H1 (cell line): ENCODE measurements at regions not wholly inside any gene's neighbourhood (a gene's known extent, or its start where the extent isn't known, plus 50 kb on each side); places are given as distances from the start of the nearest gene placed in this dataset.

ENCODE experiments used
- CTCF ChIA-PET: fragments of 300-600 bp; sonication (Branson Sonifier 250); formaldehyde crosslinking; loops from one replicate; lab custom pipeline; 2021; ENCODE audit not compliant: partially characterized antibody; lab: Charles Lee
- POLR2A ChIA-PET: fragments of 300-600 bp; sonication (Branson Sonifier 250); formaldehyde crosslinking; loops from one replicate; lab custom pipeline; 2021; ENCODE audit warnings: inconsistent platforms; ENCODE audit not compliant: partially characterized antibody; lab: Charles Lee
- DNase-seq, 2 experiments: peaks; one replicate each; pipeline versions ENCODE4 v3.0.0 to v3.0.0-alpha.2; 2010 to 2022; ENCODE audit warnings: low spot score in 2 of 2, low read depth in 1 of 2, mixed read lengths in 1 of 2
- FAIRE-seq: peaks from 2 replicates; lab custom pipeline; 2011; peaks lifted over from hg19 to GRCh38; lab: Jason Lieb, UNC
- H2AFZ ChIP-seq: 2 replicates; pipeline ENCODE4 v1.8.1; 2012; ENCODE audit warnings: low read length, inconsistent platforms
- H2AK5ac ChIP-seq: 2 replicates; pipeline ENCODE4 v1.6.1; 2013; ENCODE audit warnings: low read depth, low read length
- H2BK120ac ChIP-seq: replicated peaks from 2 replicates; pipeline ENCODE3; 2013; ENCODE audit warnings: low read depth, low read length, inconsistent platforms
- H2BK12ac ChIP-seq: 2 replicates; pipeline ENCODE4 v1.6.1; 2013; ENCODE audit warnings: low read depth, low read length
- H2BK15ac ChIP-seq: 2 replicates; pipeline ENCODE4 v1.6.1; 2013; ENCODE audit warnings: low read length
- H2BK20ac ChIP-seq: 2 replicates; pipeline ENCODE4 v1.6.1; 2013; ENCODE audit warnings: low read length
- H2BK5ac ChIP-seq: 2 replicates; pipeline ENCODE4 v1.6.1; 2013; ENCODE audit warnings: low read depth, low read length
- H3K14ac ChIP-seq: 2 replicates; pipeline ENCODE4 v1.6.1; 2013; ENCODE audit warnings: inconsistent platforms; ENCODE audit not compliant: insufficient read length
- H3K18ac ChIP-seq: 2 replicates; pipeline ENCODE4 v1.6.1; 2013; ENCODE audit warnings: low read length; ENCODE audit errors: extremely low read depth
- H3K23ac ChIP-seq: 2 replicates; pipeline ENCODE4 v1.6.1; 2013; ENCODE audit warnings: inconsistent platforms; ENCODE audit not compliant: insufficient read length
- H3K23me2 ChIP-seq: 2 replicates; pipeline ENCODE4 v1.6.1; 2013; ENCODE audit warnings: low read depth, low read length
- H3K27ac ChIP-seq: 2 replicates; pipeline ENCODE4 v1.6.1; 2011; ENCODE audit warnings: low read depth, low read length, inconsistent platforms
- H3K27me3 ChIP-seq, 4 experiments: replicated peaks in 1 of 4; 1 replicate in 1 of 4; 2 replicates in 3 of 4; pipeline versions ENCODE4 v1.6.1 to v1.8.1; 2011 to 2013; ENCODE audit warnings: low read length in 3 of 4, mild to moderate bottlenecking in 3 of 4, inconsistent platforms in 2 of 4, mixed read lengths in 2 of 4, moderate library complexity in 1 of 4; ENCODE audit not compliant: control insufficient read depth in 3 of 4, insufficient read depth in 3 of 4; ENCODE audit errors: extremely low read depth in 1 of 4
- H3K36me3 ChIP-seq, 4 experiments: 2 replicates each; pipeline versions ENCODE4 v1.6.1 to v1.8.1; 2011 to 2013; ENCODE audit warnings: mild to moderate bottlenecking in 4 of 4, low read length in 3 of 4, moderate library complexity in 2 of 4, control low read depth in 1 of 4, inconsistent platforms in 1 of 4; ENCODE audit not compliant: insufficient read depth in 4 of 4, control insufficient read depth in 2 of 4
- H3K4ac ChIP-seq: replicated peaks from 2 replicates; pipeline ENCODE3; 2013; ENCODE audit warnings: low read length, low read depth, mixed read lengths, inconsistent platforms; ENCODE audit not compliant: insufficient read length
- H3K4me1 ChIP-seq, 4 experiments: replicated peaks in 1 of 4; 1 replicate in 1 of 4; 2 replicates in 3 of 4; pipeline versions ENCODE4 v1.6.1 to v1.8.1; 2011 to 2013; ENCODE audit warnings: low read length in 3 of 4, inconsistent platforms in 2 of 4, mixed read lengths in 1 of 4; ENCODE audit not compliant: insufficient read depth in 4 of 4, control insufficient read depth in 3 of 4
- H3K4me2 ChIP-seq, 2 experiments: 2 replicates each; pipeline versions ENCODE4 v1.6.1 to v1.8.1; 2011 to 2013; ENCODE audit warnings: low read depth in 2 of 2, low read length in 2 of 2, control low read depth in 1 of 2, inconsistent platforms in 1 of 2, mild to moderate bottlenecking in 1 of 2; ENCODE audit not compliant: insufficient read depth in 1 of 2
- H3K4me3 ChIP-seq, 4 experiments: fragments of 200-600, 300-600 bp in 1 of 4; sonication (generic), shearing (Covaris generic), sonication (Bioruptor Twin) in 1 of 4; 2 replicates each; pipeline versions ENCODE4 v1.5.1 to v1.8.1; 2011 to 2016; ENCODE audit warnings: low read length in 4 of 4, low read depth in 3 of 4, control low read depth in 2 of 4, inconsistent platforms in 2 of 4, mild to moderate bottlenecking in 2 of 4, mixed read lengths in 1 of 4, moderate library complexity in 1 of 4; ENCODE audit not compliant: insufficient read depth in 2 of 4; ENCODE audit errors: extremely low read depth in 1 of 4
- H3K56ac ChIP-seq: replicated peaks from 2 replicates; pipeline ENCODE3; 2013; ENCODE audit warnings: low read depth, mild to moderate bottlenecking, mixed read lengths, low read length, inconsistent platforms; ENCODE audit not compliant: insufficient read length
- H3K79me1 ChIP-seq: 2 replicates; pipeline ENCODE4 v1.6.1; 2013; ENCODE audit warnings: low read depth, low read length, control low read depth
- H3K79me2 ChIP-seq, 2 experiments: 2 replicates each; pipeline versions ENCODE4 v1.6.1 to v1.8.1; 2012 to 2013; ENCODE audit warnings: low read length in 2 of 2, mild to moderate bottlenecking in 2 of 2, inconsistent platforms in 1 of 2; ENCODE audit not compliant: insufficient read depth in 2 of 2, control insufficient read depth in 1 of 2
- H3K9ac ChIP-seq, 4 experiments: replicated peaks in 1 of 4; 1 replicate in 1 of 4; 2 replicates in 3 of 4; pipeline versions ENCODE4 v1.6.1 to v1.8.1; 2011 to 2013; ENCODE audit warnings: low read depth in 3 of 4, low read length in 3 of 4, control low read depth in 2 of 4, mild to moderate bottlenecking in 2 of 4, moderate library complexity in 2 of 4, inconsistent platforms in 1 of 4; ENCODE audit errors: extremely low read depth in 1 of 4
- H3K9me3 ChIP-seq, 2 experiments: 2 replicates each; pipeline versions ENCODE4 v1.6.1 to v1.8.1; 2012 to 2013; ENCODE audit warnings: mild to moderate bottlenecking in 2 of 2, moderate library complexity in 2 of 2, control low read depth in 1 of 2, inconsistent platforms in 1 of 2, low read depth in 1 of 2, low read length in 1 of 2, mixed read lengths in 1 of 2; ENCODE audit not compliant: insufficient read depth in 2 of 2
- H4K20me1 ChIP-seq, 2 experiments: replicated peaks in 1 of 2; 2 replicates each; pipeline versions ENCODE3 to v1.8.1; 2011 to 2013; ENCODE audit warnings: inconsistent platforms in 2 of 2, low read length in 2 of 2, mild to moderate bottlenecking in 1 of 2; ENCODE audit not compliant: insufficient read depth in 2 of 2, control insufficient read depth in 1 of 2
- H4K5ac ChIP-seq: 2 replicates; pipeline ENCODE4 v1.6.1; 2013; ENCODE audit warnings: low read length, low read depth, mixed read lengths, inconsistent platforms; ENCODE audit not compliant: insufficient read length
- H4K8ac ChIP-seq: 2 replicates; pipeline ENCODE4 v1.8.0; 2013; ENCODE audit warnings: mild to moderate bottlenecking, moderate library complexity, low read length, inconsistent platforms; ENCODE audit not compliant: insufficient read depth; ENCODE audit errors: extremely low read depth
- H4K91ac ChIP-seq: replicated peaks from 2 replicates; pipeline ENCODE3; 2013; ENCODE audit warnings: low read length, mixed read lengths, inconsistent platforms; ENCODE audit not compliant: insufficient read length
- CBX8 ChIP-seq: fragments of 300-800, 300-1000 bp; sonication (generic); IDR thresholded peaks from 2 replicates; pipeline ENCODE4 v1.7.1; 2016; ENCODE audit warnings: low read depth, low read length, borderline replicate concordance
- JUN ChIP-seq: IDR thresholded peaks from 2 replicates; pipeline ENCODE4 v1.6.1; 2011; ENCODE audit warnings: low read depth, mild to moderate bottlenecking, improper control_type of control experiment, low read length
- KDM1A ChIP-seq: fragments of 200-600, 300-600 bp; sonication (generic); IDR thresholded peaks from 2 replicates; pipeline ENCODE4 v1.7.1; 2016; ENCODE audit warnings: mild to moderate bottlenecking, low read length, borderline replicate concordance
- POU5F1 ChIP-seq: IDR thresholded peaks from 2 replicates; pipeline ENCODE4 v1.6.1; 2011; ENCODE audit warnings: low read depth, mild to moderate bottlenecking, low read length, moderate library complexity
- RXRA ChIP-seq: IDR thresholded peaks from 2 replicates; pipeline ENCODE4 v1.6.1; 2011; ENCODE audit warnings: low read depth, mild to moderate bottlenecking, low read length, moderate library complexity; ENCODE audit not compliant: insufficient read depth
- WGBS, 2 experiments: shearing (Covaris generic) in 1 of 2; methylation state at CpG; one replicate each; pipeline versions ENCODE4 v1.1.6 to v1.1.7; 2013 to 2015; ENCODE audit warnings: low lambda C conversion rate in 2 of 2, mixed read lengths in 2 of 2, inconsistent platforms in 1 of 2, low coverage in 1 of 2, missing lambda C conversion rate in 1 of 2; ENCODE audit not compliant: insufficient replicate concordance in 2 of 2, insufficient coverage in 1 of 2, insufficient read length in 1 of 2; ENCODE audit errors: extremely low coverage in 1 of 2, missing lambda C conversion rate in 1 of 2; 5-methylcytosine and 5-hydroxymethylcytosine counted together

- H2BK15ac ChIP-seq = peak overlapping the region; percentile 2; the same call in 1 of the 2 replicates
- no peak overlapping the region for H3K23ac ChIP-seq
- peak overlapping the region in 1 of 2 experiments; percentile 91; a peak in 1 of 4 replicates for H3K4me2 ChIP-seq
- no peak overlapping the region for H3K9ac ChIP-seq
- H3K36me3 ChIP-seq = no peaks in the 10 kb centered on the region; a peak in 1 of 8 replicates
- no peaks in the 10 kb centered on the region for H3K79me1 ChIP-seq
- H3K27me3 ChIP-seq = no peaks in the 10 kb centered on the region
- H3K27ac ChIP-seq = no peak overlapping the region
- no peak overlapping the region for H2AFZ ChIP-seq
- H3K4me3 ChIP-seq = peak overlapping the region in 1 of 4 experiments; percentile 68; a peak in 2 of 8 replicates
- H3K18ac ChIP-seq = no peak overlapping the region
- H2BK5ac ChIP-seq = no peak overlapping the region
- H4K20me1 ChIP-seq = no peaks in the 10 kb centered on the region
- ChIA-PET CTCF (interaction anchor here (0.6 to 1.7 kb wide), 2 partner anchors 10 to 514 kb away, joined by 3 to 5 read pairs; no protein-coding TSS in a partner anchor), POLR2A (no interaction called here)
- no peak overlapping the region for H4K91ac ChIP-seq
- peaks cover 0 to 13% of the 10 kb centered on the region in 2 experiments; a peak in 1 of 4 replicates for H3K79me2 ChIP-seq
- no peak overlapping the region for H3K14ac ChIP-seq
- FAIRE-seq = no peak
- H2BK20ac ChIP-seq = 0 out of 2 replicates have a peak overlapping the region, but pooled peaks have one; percentile 22
- TF ChIP-seq KDM1A = no peak
- no peak for TF ChIP-seq RXRA
- TF ChIP-seq JUN = no peak
- TF ChIP-seq CBX8 = no peak
- TF ChIP-seq POU5F1 = no peak
- H2BK12ac ChIP-seq = no peak overlapping the region
- H3K4me1 ChIP-seq = peaks cover 2 to 19% (median 17%) of the 10 kb centered on the region in 4 experiments; a peak in 6 of 7 replicates
- H3K56ac ChIP-seq = no peak overlapping the region
- H3K9me3 ChIP-seq = no peaks in the 10 kb centered on the region
- no peak overlapping the region for H4K5ac ChIP-seq
- no peak overlapping the region for H2BK120ac ChIP-seq
- H3K4ac ChIP-seq = no peak overlapping the region
- H3K23me2 ChIP-seq = peaks cover 3% of the 10 kb centered on the region; the same call in 1 of the 2 replicates
- no peak overlapping the region for H2AK5ac ChIP-seq
- WGBS, 2 experiments = 74% methylated on average over 5 of the region's 5 CpGs; no CpG with 5 or more reads in 1 of the 2 experiments
- no peak overlapping the region for H4K8ac ChIP-seq
- no peak for DNase-seq
These were observed 716.1 kb upstream of the WWC1 start for GRCh38 chr5:167575330-167575729.
